ENCODE measurements at regions not wholly inside any gene's neighbourhood (a gene's known extent, or its start where the extent isn't known, plus 50 kb on each side); places are given as distances from the start of the nearest gene placed in this dataset.

GRCh38 chr3:178010306-178010705 lies 525.9 kb upstream of the KCNMB2 start:
- no peak for TF ChIP-seq POLR2AphosphoS5 (IDR thresholded peaks at IDR 0.05; ENCODE audit: insufficient read depth, low read depth, low read length)
- no peak for TF ChIP-seq POLR2A (IDR thresholded peaks at IDR 0.05; ENCODE audit: low read depth, low read length)
- TF ChIP-seq CTCF (IDR thresholded peaks at IDR 0.05; ENCODE audit: extremely low read depth in 1 of 2, insufficient read depth in 1 of 2, low read depth in 1 of 2, low read length in 2 of 2) = no peak
- no peak for TF ChIP-seq MAX (IDR thresholded peaks at IDR 0.05; ENCODE audit: insufficient read depth, insufficient read length)
- TF ChIP-seq JUN (IDR thresholded peaks at IDR 0.05; ENCODE audit: borderline replicate concordance, insufficient read depth, insufficient read length, low read depth) = no peak
- no peak for TF ChIP-seq EZH2 (IDR thresholded peaks at IDR 0.05; ENCODE audit: borderline replicate concordance, low read depth, low read length, severe bottlenecking)
- no peak for TF ChIP-seq MYC (IDR thresholded peaks at IDR 0.05; ENCODE audit: low read depth, low read length)
